ENCODE measurements at regions not wholly inside any gene's neighbourhood (a gene's known extent, or its start where the extent isn't known, plus 50 kb on each side); places are given as distances from the start of the nearest gene placed in this dataset.

DNA sequence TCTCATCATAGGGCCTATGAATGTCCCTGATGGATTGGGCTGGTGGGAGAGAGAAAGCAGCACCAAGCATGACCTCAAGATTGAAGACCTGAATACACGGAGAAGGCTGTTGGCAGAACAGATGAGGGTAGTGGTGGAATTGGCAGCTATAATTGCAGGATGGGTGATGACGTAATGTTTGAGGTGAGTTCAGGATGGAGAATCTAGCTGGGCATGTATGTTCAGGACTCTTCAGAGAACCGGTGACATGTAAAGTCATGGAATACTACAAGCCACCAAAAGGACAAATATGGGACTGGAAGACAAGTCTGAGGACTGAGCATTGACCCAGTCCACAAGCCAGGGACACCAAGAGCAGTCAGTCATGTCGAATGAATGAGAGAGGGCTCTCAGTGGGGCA is 999.8 kb upstream of the TMEM132C start:
- DNase-seq: no peak

DNA sequence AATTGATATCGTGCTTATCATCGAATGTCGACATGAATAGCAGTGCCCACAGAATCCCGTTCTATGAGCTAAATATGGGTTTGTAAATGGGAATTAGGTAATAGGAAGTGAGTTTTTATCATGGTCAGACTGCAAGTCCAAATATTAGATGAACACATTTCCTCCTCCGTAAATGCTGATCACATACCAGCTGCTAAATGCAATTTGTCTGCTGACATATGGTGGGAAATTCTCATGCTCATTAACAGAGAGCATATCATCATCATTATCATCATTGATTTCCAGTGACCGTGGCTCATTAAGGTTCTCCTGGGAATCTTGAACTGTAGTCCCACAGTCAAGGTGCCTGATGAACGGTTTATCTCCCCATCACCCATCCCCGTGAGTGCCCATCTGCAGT is 998.8 kb upstream of the TMEM132C start:
- no peak for DNase-seq

DNA sequence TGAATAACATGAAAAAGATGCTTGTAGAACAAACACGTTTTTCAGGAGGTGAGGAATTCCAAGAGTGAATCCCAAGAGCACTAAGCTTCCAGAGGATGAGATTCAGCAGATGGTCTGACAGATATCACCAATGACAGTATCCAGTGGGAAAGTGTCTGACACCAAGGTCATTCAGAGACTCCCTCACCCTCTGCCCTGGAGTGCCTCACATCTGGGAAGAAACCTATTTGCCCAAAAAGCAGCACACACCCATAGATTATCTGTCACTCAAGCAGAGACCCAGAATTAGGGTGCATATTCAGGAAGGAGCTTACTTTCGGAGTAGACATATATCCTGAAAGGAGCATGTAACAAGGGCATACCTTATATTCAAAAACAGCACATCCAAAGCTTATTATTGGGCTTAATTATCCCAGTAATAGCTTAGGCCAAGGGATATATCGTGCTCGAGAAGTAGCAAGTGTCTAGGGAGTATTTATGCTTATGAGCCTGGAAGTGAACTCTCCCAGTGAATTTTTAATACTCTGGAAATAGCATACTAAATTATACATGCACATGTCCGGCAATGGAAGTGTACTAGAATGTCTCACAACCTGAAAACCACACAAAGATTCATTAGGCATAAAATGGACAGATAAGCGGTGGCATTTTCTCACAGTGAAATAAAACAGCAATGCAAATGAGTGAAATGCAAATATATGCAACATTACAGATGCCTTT is 998.1 kb upstream of the TMEM132C start:
- DNase-seq: no peak

DNA sequence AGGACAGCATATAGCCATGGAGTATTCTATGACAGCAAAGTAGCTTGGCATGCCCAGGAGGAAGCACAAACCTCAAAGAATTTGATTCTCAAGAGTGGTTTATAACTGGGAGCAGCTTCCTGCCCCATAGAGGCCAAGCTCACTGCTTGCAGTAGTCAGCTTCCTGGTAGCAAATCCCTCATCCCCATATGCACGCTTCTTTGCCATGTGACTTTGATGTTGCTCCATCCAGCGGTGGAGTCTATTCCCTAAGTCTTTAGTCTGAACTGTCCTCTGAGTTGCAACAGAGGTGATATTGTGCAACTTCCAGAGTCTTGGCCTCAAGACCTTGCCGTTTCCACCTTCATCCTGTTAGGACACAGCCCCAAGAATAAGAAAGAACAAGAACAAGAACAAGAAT is 996.8 kb upstream of the TMEM132C start:
- no peak for DNase-seq

DNA sequence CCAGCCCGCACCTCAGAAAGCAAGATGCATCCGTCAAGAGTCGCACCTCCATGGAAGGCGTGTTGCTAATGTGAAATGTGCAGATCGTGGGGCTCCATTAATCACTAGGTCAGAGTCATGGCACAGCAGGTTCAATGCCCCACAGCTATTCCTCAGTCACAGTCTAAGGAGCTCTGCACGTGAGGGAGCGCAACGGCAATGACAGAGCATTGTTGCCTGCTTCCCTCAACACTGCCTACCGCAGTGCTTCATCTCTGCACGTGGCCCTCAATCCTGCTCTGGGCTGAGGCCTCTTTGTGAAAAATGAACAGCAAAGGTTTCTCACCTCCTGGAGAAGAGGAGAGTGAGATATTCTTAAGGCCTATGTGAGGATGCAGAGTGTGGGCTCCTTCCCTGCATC is 995.2 kb upstream of the TMEM132C start:
- no peak for DNase-seq

DNA sequence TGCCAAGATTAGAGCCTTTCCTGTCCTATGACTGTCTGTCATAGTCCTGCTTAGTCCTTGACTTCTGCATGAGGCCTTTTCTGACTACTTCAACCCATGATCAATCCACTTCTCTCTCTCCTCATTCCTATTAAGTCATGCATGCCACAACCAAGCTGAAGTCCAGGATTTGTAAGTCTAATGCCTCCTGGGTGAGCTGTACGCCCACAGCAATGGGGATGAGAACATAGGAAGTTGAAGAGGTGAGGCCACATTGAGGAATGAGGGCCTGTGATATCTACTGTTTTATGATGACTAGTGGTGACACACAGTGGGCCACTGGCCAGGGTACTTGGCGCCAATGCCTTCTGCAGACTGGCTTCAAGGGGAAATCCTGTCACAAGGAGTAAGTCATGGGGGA is 994.1 kb upstream of the TMEM132C start:
- DNase-seq: no peak

GRCh38 chr12:127273626-127274025 is 993.3 kb upstream of the TMEM132C start:
- DNase-seq: no peak

DNA sequence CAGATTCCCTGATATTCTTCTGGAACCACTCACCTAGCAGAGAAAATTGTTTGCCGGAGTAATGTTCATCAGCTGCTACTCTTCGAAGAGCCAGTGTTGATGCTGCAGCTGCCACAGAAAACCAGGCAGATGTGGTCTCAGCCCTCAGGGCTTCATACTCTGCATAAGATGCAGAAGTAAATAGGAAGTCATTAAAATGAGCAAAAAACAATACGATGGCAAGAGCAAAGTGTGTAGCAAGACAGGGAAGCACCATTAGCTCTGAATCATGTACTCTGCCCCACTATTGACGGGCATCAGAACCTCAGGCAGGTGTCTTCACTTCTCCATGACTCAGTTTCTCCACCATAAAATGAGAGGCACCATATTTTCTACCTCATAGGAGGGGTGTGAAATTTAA is 991.6 kb upstream of the TMEM132C start:
- no peak for DNase-seq

DNA sequence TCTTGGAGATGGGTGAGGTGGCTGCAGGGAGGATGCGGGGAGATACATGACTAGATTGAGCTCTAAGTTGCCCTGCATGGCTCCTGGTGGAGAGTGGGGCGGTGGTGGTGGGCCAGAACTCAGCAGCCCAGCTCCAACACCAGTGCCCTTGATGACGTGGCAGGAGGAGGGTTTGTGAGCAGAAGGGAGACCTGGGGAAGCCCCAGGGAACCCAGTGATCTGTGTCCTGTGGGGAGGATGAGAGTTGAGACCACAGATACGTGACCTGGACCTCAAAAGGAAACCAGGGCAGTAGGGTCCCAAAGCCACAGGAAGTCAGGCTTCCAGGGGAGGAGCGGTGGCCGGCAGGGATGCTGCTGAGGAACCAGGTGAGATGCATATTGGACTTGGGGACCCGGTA is 989.1 kb upstream of the TMEM132C start:
- DNase-seq: no peak

DNA sequence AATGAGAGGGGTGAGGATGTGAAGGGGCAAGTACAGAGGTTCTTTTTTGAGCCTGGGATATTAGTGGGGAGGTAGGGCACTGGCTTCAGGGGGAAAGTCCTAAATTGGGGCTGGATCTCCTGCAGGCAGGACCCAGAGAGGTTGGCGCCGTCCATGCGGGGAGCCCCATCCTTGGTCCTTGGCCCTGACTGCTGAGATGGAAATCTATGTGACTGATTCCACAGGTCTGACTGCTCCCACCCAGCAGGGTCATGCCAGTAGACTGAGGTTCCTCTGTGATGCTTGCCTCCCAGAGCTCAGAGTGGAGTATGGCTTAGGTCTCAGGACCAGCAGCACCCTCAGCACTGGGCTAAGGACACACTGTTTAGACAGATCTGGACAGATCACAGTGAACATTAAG is 988.6 kb upstream of the TMEM132C start:
- no peak for DNase-seq

DNA sequence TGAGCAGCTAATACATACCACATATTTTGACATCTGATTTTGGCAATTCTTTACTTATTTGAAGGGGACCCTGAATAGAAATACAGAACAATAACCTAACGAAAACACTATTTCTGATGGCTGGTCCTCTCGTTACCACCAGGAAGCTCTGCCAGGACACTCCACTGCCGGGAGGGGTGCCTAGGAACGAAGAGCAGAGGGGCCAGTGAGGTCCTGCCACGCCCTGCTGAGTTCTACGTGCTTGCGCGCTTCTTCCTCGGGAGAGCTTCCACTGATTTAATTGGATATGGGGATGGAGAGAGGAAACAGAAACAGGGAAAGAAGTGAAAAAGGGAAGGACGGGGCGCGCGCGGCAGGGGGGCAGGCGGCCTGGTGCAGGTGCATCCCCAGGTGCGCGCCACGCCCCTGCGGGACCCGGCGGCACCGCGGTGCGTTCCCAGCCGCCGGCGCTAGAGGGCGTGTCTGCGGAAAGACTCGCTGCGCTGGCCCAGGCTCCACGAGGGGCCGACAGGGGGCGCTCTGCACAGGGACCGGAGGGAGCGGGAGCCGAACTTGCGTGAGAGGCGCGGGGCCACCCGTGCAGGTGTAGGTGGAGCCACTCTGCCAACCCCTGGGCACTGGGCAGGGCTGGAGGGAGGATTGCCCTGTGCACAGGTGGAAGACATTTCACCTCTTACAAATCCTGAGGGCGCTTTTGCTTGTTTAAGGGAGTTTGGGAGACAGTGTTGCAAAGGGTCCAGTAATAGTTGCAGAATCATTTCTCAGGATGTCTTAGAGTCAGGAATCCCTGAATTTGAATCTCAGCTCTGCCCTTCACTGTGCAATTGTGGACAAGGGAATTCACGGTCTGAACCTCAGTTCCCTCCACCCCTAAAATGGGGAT is 986.3 kb upstream of the TMEM132C start:
- DNase-seq: no peak

DNA sequence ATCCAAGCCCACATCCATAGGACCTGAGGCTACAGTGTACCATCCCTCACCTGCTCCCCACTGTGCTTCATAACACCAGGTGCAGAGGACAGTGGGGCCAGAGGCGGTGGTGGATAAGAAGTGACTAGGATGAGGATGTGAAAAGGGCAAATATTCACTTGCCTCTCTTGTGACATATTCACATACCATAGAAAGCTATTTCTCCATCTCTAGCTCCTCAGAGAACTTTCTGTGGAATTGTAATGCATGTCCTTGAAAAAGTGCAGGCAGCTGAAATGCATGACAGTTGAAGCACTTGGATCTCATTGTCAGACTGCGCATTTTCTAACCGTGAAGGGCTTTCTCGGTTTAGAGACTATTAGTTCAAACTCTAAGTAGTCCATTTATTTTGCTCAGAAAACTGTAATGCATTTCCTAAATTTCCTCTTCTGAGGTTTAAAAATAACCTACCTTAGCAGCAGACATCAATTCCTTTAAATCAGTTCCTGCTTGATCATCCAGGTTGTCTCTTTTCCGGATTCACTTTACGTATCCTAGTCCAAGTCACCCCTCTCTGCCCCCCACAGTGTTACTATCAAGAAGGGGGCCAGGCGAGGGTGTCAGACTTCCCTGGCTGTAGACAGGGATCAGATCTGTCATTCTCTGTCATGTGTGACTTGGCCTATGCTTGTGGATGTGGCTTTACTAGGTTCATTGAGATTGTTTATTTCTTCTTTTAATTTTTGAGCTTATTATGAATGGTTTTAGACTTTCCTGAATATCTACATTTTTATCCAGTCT is 984.0 kb upstream of the TMEM132C start:
- DNase-seq: no peak

DNA sequence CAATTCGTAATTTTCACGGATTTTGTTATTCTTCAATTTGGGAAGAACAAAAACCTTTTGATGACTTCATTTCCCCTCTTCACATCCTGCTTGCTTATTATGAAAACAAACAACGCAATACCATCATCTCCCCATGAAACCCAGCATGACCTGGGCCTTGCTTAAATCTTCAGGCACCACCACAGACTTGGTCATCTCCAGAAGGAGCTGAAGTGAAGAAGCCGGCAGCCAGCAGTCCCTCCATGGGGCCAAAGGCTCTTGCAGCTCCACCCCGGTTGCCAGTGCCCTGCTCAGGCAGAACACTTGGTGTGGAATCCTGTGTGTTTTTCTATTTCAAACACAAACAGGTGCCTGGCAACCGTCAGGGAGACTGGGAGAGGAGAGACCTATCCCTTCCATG is 982.9 kb upstream of the TMEM132C start:
- DNase-seq: no peak

DNA sequence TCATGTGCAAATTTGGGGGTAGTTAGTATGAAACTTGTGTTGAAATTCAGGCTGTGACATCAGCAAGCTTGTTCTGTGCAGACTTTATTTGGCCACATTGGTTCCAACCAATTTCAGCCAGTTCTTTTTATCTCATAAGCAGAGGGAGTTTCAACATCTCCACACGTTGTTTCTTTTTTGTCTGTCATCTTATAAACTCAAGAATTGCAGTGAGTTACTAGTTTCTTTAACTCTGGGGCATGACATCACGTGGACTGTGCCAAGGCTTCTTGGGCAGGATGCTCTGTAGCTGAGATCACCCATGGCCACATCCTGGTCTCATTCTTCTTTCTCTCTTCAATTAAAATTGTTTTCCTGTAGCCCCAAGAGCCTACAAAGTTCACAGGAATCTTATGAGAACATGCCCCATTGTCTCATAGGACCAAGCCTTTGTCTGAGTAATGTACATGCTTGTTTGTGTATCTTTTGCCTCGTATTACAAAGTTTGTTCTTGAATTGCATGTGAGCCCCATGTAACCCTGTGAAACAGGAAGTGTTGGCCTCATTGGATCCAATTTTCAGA is 982.0 kb upstream of the TMEM132C start:
- no peak for DNase-seq

DNA sequence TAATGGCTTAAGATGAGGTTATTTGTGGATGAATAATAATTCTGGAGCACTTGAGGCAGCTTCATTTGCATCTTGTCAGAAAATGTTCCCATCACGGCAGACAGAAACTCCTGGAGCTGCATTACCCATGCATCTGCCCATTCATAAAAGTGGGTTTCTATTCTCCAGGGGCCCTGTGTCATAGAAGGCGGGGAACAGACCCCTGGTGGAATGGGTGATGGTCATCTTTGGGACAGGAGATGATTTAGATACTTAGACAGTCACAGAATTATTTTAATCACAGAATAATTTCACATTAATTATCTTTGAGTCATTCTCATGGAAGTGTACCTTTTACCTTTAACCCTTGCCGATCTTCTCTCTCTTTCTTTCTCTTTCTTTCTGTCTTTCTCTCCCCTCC is 980.7 kb upstream of the TMEM132C start:
- no peak for DNase-seq

DNA sequence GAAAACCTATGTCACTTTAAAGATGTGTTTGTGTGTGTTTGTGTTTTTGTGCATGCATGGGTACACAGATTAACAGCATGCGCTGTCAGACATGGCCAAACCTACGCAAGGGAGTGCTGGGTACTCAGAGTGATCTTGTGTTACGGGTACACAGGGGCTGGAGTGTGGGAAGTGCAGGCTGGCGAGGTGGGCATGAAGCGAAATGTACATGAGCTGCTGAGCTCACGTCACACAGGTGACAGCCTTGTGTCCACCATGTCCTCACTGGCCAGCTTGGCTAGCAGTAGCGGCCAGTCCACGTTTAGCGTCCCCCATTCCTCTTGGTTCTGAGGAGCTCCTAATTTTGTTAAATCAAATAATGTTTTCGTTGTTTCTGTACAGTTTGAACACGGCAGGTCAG is 979.7 kb upstream of the TMEM132C start:
- no peak for DNase-seq

- DNase-seq: no peak
These were observed 976.7 kb upstream of the TMEM132C start for GRCh38 chr12:127290251-127290650.

- DNase-seq: no peak
These were observed 974.2 kb upstream of the TMEM132C start for GRCh38 chr12:127292736-127293135.

- no peak for DNase-seq
These were observed 973.3 kb upstream of the TMEM132C start for GRCh38 chr12:127293507-127294310.

- DNase-seq: no peak
These were observed 972.2 kb upstream of the TMEM132C start for GRCh38 chr12:127294651-127295210.

DNA sequence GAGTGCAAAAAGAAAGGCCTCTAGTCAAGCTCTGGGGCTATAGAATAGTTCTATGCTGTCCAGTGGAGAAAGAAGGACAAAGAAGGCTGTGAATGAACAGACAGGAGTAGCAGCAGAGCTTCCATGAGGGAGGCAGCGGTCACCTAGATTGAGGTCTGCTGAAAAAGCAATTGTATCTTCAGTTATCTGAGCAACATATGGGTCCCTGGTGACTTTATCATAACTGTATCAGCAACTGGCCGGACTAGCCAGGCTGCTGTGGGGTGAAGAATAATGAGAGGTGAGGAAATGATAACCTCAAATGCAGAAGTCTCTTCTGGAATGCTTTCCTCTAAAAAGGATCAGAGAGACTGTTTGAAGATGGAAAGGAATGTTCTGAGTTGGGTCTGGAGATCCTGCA is 971.3 kb upstream of the TMEM132C start:
- DNase-seq: no peak

DNA sequence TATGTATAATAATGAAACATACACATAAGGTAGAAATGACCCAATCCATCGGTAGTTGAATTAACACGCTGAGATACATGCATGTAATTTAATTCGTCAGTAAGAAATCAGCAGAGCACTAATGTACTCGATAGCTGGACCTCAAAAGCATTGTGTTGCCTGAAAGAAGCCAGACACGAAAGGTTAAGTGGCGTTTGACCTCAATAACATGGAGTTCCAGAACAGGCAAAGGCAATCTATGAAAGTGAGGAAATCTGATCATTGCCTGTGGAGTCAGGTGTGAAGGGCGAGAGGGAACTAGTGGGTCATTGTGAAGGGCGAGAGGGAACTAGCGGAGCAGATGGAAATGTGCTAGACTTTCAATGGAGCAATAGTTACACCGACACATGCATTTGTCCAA is 970.4 kb upstream of the TMEM132C start:
- no peak for DNase-seq
